NCI-H524 treated with DMSO at 0.1 percent for 48 hours (cell line): ENCODE measurements at regions not wholly inside any gene's neighbourhood (a gene's known extent, or its start where the extent isn't known, plus 50 kb on each side); places are given as distances from the start of the nearest gene placed in this dataset.
"Not testable (repeated sequence)": the region's sequence is repeated elsewhere in the genome, so short reads cannot be mapped to it uniquely, and the experiment has no call there.

Experiments used
- DNase-seq: peaks from one replicate; lab custom pipeline; 2025; lab: John Stamatoyannopoulos, UW

GRCh38 chr12:28771968-28772367 is 377.1 kb upstream of the FAR2 start:
- DNase-seq = no peak

DNA sequence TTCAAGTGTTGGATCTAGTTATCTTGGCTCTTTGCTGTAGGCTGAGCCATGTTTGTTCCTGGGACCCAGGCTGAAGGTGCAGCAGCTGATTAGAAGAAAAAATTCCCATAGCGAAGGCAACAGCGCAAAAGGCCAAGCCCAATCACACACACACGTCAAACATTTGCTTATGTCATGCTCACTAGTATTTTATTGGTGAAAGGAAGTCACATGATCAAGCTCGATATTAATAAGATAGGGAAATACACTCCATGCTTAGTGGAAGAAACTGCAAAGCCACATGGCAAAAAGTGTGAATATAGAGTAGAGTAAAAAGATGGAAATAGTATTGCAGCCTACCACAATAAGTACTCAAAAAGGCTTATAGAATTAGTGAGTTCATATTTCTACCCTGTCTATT is 373.5 kb upstream of the FAR2 start:
- no peak for DNase-seq

- no peak for DNase-seq
Measured at GRCh38 chr12:28776220-28776619, 372.9 kb upstream of the FAR2 start.

- DNase-seq = no peak
Measured at GRCh38 chr12:28776913-28777422, 372.1 kb upstream of the FAR2 start.

GRCh38 chr12:28777603-28778365 is 371.3 kb upstream of the FAR2 start:
- no peak for DNase-seq

DNA sequence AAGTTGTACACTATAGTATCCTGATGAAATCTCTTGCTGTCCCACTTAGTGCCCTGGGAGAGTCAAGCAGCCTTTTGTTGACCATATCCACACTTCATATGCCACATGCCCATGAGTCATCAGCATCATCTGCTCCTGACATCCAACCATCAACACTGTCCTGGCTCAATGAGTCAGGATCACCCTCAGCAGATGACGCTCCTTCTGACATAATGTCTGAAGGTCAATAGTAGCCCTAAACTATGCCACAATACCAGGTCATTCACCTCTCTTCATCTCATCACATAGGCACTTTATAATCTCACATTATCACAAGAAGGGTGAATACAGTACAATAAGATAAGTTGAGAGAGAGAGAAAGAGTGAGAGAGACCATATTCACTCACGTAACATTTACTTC is 369.0 kb upstream of the FAR2 start:
- no peak for DNase-seq

GRCh38 chr12:28780960-28781359 is 368.1 kb upstream of the FAR2 start:
- DNase-seq = no peak

DNA sequence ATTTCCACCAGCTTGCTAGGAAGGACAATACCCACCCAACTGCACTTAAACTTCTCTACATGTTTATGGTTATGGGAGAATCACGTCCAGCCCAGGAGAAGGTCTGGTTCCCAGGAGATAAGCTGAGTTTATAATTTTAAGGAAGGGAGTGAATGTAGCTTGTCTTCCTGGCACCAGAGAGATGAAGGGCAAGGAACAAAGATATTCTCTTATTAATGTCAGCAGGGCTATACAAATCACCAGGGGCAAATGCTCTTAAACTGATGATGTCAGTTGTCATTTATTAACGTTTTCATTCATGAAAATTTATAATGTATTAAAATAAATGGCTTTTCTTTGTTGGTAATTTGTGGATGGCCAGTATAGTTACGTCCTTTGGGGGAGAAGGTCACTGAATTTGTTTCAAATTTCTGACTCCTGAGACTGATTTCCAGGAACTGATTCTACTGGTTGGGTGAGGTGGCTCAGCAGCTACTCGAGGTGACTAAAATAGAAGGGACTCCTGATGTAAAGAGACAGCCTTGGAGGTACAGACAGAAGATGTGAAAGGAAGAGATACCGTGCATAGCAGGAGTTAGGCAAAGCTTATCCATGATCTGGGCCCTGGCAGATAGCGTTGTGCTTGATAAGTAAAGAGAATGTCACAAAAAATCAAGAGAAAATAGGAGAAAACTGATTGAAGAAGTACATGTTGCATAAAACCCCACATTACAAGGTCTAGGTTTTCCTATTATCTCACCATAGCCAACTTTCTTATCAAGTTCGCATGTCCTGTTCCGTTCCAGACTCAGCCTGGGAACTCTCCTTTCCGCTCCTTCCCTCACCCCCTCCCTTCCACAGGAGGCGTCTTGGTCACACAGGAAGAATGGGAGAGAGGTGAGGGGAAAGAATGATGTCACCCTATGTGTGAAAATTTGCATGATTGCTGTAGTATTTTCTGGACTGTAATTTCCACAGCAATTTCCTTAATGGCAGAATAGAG is 367.1 kb upstream of the FAR2 start:
- DNase-seq = no peak

GRCh38 chr12:28782812-28783211 is 366.3 kb upstream of the FAR2 start:
- DNase-seq = no peak

DNA sequence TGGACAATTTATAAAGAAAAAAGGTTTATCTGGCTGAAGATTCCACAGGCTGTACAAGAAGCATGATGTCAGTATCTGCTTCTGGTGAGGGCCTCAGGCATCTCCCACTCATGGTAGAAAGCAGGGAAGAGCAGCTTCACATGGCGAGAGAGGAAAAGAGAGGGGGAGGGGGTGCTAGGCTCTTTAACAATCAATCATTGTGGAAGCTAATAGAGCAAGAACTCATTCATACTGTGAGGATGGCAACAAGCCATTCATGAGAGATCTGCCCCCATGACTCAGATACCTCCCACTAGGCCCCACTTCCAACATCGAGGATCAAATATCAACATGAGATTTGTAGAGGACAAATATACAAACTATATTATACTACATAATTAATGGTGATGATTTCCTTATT is 361.9 kb upstream of the FAR2 start:
- DNase-seq = no peak

DNA sequence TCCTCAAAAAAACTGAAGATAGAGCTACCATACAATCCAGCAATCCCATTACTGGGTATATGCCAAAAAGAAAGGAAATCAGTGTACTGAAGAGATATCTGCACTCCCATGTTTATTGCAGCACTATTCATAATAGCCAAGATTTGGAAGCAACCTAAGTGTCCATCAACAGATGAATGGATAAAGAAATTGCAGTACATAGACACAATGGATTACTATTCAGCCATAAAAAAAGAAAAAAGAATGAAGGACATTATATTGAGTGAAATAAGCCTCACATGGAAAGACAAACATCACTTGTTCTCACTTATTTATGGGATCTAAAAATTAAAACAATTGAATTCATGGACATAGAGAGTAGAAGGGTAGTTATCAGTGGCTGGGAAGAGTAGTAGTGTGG is 360.8 kb upstream of the FAR2 start:
- not testable (repeated sequence) for DNase-seq

- DNase-seq = no peak
Measured at GRCh38 chr12:28793581-28794151, 355.4 kb upstream of the FAR2 start.

DNA sequence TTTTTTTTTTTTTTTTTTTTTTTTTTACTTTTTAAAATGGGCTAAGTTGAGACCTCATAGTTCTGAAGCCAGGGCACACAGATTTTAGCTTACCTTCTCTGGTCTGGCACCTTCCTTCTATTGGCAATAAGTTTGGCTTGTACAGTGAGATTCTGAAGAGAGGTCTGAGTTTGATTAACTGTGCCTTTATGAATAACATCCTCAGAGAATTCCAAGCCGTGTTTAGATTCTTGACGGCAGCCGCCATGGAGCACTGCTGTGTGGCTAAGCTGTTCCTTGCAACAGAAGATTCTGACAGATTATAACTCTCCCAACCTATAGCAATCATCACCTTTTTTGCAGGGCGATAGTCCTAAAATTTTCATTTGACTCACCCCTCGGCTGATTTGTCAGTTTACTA is 354.9 kb upstream of the FAR2 start:
- no peak for DNase-seq

DNA sequence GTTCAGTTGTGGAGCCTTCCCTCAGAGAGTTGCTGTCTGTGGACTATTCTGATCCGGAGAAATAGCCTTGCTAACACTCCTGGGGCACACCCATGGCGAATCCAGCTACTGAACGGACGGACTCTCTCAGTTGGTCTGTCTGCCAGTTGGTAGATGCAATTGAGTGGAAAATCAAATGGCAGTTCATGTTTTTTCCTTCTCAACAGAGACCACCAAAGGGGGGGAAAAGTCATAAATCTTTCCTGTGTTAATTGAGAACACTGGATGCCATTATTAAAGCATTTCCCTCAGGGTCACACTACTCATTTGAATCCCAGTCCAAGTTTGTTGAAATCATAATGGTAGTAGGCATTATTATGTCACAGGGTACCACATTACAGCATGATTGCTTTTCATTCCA is 354.3 kb upstream of the FAR2 start:
- no peak for DNase-seq

GRCh38 chr12:28795311-28795710 is 353.8 kb upstream of the FAR2 start:
- no peak for DNase-seq

- DNase-seq = no peak
Measured at GRCh38 chr12:28799348-28799747, 349.7 kb upstream of the FAR2 start.

- no peak for DNase-seq
Measured at GRCh38 chr12:28800129-28800528, 348.9 kb upstream of the FAR2 start.

DNA sequence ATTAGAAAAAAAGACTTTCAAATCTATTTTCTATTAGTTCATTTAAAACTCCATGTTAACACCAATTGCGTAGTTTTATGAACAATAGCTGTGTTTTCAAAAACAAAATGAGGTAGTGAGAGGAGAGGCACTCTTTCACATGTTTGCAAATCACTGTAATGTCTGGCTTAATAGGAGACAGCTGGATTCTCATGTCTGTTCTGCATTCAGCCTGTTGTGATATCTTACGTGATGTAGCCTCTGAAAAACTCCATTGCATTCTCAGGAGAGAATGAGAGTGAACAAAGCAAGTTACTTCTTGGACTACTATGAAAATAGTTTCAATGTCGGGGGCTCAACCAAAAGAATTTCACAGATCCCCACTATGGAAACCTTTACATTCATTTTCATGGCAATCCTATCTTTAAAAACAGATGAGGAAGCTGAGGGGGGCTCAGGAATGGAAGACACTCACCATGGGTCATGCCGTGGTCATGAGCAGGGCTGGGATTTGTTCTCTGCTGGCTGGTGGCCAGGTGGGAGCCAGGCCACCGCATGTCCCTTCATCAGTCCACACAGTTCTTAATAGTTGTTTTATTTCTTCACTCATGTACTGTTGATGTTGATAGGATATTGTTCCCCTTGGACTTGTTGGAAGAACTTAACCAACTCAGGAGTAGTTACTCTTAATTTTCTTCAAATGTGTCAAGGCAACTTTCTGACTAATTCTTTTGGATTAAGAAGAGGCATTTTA is 346.2 kb upstream of the FAR2 start:
- DNase-seq = no peak

- no peak for DNase-seq
Measured at GRCh38 chr12:28807535-28807934, 341.5 kb upstream of the FAR2 start.

- no peak for DNase-seq
Measured at GRCh38 chr12:28811457-28811856, 337.6 kb upstream of the FAR2 start.

- DNase-seq = no peak
Measured at GRCh38 chr12:28814246-28814645, 334.8 kb upstream of the FAR2 start.

DNA sequence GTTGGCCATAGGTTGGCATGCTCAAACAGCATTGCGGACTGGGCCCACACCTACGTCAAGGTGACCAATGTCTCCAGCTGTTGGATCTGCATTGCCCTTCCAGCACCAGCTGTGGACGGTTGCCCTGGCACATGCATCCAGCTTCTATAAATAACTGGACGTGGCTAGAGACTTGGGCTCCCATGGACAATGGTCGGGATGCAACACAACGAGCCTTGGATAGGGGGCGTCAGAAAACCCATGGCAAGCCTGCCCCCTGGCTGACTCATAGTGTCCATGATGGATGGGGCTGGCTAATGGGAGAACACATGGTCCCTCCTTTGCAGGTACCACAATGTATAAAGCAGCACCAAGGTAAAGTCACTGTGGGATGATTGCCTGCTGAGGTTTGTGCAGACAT is 331.6 kb upstream of the FAR2 start:
- no peak for DNase-seq
